Stimulated activated CD4-positive, alpha-beta T cell treated with anti-CD3 and anti-CD28 coated beads, TNF-alpha, amount 100 ng/mL, for 24 hours (primary cell): ENCODE measurements at regions not wholly inside any gene's neighbourhood (a gene's known extent, or its start where the extent isn't known, plus 50 kb on each side); places are given as distances from the start of the nearest gene placed in this dataset.
"Not testable (repeated sequence)": the region's sequence is repeated elsewhere in the genome, so short reads cannot be mapped to it uniquely, and the experiment has no call there.

Source experiments
- DNase-seq, 3 experiments: peaks; one replicate each; pipeline ENCODE4 v3.0.0-alpha.2; 2020; ENCODE audit warnings: low read depth in 3 of 3

DNA sequence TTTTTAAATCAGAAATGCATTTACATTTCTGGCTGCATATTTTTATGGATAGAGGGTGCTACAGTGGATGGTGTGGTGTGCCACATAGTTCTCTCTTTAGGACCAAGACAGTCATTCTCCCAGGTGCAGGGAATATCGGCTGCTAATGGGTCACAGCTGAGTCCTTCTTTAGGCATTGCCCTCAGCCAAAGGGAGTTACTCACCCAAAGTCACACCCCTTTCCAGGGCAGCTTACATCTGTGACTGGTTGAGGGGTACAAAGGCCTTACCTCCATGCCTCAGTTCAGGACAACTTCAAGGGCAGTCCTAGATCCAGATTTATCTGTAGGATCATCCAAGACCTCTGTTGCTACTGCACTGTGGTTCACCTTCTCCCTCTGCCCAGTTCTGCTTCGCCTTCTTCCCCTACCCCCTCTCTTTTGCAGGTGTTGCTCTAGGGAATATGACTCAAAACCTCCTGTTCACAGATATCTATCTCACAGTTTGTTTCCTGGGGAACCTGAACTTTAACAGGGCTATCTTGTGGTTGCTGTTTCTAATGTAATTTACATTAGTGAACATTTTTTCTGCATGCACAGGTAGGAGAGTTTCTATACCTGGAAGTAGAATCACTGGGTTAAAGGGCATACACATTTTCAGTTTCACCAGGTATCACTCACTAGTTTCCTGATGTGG, 413.9 kb downstream of the RPS6KC1 start:
- no peak for DNase-seq

DNA sequence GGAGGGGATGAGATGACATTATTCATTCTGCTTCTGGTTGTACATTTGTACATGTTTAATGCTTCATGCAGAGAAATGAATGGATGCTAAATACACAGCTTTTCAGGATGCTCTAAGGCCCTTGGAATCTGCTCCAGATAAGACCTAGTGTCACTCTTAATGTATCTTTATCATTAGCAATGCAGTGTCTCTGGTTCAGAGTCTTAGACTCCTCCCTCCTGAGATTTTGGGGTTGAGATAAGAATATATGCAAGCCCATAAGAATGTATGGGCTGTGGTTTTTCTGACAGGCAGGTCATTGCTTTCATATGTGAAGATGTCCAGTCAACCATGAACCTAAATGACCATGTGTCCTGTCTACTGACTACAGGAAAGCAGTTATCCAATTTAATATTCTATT, 415.5 kb downstream of the RPS6KC1 start:
- DNase-seq: no peak

DNA sequence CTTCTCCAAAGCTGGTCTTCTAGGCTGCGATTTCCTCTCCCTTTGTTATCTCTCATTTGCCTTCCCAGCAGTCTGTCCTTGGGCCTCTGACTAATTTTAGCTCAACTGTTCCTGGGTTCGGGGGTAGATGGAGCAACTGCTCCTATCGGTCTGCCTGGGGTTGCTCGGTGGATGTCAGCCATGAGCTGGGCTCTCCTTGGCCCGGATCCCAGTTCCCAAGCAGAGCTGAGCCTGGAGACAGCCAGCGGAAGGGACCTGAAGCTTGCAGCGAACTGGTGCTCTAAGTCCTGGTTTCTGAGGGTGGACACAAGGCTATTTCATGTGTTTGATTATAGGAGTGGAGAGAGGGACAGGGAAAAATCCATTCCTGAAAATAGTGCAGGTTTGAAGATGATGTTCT, 423.0 kb downstream of the RPS6KC1 start:
- DNase-seq: no peak

DNA sequence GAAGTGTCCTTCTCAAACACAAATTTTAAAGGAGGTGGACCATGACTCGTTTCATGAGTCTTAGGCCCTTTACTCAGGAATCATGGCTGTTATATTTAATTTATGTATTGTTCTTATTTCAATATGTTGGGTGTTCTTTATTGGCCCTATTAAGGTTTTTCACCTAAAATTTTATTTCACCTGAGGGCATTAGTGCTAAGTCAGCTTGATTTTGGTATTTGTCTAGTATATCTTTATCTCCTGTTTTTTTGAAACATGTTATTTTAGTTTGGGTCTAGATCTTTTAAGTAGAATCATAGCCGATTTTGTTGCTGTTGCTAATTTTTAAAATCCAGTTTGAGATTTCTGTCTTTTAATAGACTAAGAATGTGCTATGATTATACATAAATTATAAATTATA, 430.4 kb downstream of the RPS6KC1 start:
- DNase-seq: no peak

DNA sequence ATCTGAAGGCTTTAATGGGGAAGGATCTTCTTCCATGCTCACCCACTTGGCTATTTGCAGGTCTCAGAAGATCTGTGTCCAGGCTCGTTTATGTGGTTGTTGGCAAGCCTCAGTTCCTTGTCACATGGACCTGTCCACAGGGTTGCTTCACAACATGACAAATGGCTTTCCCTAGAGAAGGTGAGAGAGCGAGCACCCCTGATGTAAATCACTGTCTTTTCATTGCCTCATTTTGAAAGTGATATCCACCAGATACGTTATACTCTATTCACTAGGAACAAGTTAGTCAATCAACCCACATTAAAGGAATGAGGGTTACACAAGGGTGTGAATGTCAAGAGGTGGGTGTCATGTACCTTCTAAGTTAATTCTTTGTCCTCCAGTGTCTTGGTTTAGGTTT, 433.3 kb downstream of the RPS6KC1 start:
- DNase-seq: no peak

DNA sequence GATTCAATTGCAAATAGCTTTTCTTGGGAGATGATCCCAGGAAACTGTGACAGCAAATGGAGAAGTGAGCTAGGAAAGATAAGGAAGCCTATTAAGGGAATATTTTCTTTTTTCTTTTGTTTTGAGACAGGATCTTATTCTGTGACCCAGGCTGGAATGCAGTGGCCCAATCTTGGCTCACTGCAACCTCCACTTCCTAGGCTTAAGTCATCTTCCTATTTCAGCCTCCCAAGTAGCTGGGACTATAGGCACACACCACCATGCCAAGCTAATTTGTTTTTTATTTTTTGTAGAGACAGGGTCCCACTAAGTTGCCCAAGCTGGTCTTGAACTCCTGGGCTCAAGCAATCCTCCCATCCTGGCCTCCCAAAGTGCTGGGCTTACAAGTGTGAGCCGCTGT, 433.7 kb downstream of the RPS6KC1 start:
- no peak for DNase-seq

DNA sequence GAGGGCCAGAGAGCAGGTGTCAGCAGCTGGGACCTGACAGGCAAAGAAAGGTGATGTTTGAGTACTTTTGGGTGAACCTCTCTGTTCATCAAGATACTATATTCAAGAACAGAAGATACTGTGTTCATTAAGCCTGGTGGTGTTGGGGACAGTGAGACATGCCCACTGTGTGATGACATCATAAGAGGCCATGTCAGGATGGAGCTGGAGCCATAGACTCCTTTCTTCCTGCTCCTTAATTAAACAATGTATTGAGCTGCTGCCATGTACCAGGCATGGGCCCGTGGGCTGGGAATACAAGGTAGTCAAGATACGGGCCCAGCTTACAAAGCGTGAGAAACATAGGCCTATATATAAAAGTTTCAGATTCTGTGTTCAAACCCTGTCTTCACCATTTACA, 435.4 kb downstream of the RPS6KC1 start:
- no peak for DNase-seq

DNA sequence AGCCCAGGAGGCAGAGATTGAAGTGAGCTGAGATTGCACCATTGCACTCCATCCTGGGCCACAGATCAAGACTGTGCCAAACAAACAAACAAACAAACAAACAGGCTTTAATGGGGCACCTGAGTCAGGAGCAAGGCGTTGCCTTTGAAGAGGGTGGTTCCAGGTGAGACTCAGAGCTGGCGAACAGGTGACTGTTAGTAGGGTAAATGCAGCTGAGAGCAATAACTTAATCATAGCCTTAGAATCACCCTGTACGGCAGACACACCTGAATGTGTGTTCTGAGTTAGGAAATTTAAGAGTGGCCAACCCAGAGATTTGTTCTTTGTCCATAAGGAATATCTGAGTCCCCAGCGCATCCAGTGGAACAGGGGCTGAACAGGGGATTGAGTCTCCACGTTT, 440.4 kb downstream of the RPS6KC1 start:
- DNase-seq: no peak

DNA sequence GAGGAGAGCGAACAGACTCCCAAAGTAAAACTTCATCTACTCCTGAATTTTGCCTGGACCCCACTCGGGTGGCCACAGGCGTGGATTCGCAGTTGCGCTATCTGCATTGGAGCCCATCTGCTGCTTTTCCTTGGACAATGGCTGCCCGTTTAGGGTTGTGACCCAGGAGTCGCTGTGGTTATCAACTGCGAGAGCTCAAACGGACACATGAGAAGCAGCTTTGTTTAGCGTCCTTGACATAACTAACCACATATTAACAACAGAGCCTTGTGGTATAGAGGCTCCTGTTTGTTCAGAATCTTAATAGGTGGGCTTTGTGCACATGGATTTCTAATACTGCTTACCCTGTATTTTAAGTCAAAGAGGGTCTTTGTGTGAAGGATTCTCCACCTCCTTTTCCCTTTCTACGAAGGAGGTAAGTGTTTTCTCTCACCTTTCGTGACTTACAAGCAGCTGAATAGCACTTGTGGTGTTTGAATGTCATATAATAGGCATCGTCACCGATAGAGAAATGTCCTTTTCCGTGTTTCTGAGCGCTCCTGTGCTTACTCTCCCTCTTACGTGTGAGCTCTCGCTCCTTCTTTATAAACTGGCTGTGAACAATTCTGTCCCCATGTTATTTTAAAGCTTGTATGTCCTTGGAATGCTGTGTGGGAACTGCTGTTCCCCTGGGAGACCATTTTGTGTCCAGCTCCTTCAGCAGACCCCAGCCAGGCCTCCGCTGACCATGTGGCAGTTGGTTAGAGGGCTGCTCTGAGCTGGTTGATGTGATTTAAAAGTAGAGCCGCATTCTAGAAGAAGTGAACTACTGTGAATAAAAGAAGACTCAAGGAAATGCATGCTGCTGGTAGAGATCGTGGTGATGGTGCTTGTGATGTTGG, 441.4 kb downstream of the RPS6KC1 start:
- DNase-seq: no peak

DNA sequence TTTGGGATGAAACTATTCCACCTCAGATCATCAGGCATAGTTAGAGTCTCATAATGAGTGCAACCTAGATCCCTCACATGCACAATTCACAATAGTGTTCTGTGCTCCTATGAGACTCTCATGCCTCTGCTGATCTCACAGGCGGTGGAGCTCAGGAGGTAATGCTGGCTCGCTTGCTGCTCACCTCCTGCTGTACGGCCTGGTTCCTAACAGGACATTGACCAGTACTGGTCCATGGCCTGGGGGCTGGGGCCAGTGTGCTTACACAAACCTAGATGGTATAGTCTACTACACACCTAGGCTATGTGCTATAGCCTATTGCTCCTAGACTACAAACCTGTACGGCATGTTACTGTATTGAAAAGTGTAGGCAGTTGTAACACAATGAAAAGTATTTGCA, 448.4 kb downstream of the RPS6KC1 start:
- no peak for DNase-seq

DNA sequence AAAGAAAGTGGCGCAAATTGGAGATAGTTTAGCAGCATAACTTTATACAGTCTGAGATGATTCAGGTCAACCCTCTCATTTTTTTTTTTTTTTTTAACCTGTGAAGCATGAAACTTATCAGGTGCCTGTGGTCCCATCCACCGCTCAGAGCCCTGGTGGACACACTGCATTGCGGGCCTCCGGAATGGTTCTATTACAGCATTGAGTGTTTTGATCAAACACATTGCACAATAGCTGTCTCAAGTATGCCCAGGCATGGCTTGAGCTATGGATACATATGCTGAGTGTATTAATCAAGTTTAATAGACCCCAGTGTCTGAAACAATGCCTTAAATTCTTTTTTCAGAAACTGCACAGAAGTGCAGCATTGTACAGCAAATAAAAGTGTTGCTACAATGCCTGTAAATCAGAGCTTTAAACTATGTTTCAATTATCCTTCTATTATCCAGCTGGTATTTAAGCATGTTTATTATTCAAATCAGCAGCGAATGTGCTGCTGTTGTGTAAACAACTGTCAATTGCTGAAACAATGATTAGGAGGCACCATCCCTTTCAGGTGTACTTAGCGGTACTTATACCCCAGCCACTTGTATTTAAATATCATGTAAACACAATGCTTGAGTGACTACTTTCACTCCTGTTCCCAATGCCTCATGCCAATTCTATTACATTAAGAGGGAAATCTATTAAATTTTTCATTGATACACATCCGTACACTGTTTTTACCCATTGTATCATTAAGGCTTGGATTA, 456.6 kb downstream of the RPS6KC1 start:
- no peak for DNase-seq

DNA sequence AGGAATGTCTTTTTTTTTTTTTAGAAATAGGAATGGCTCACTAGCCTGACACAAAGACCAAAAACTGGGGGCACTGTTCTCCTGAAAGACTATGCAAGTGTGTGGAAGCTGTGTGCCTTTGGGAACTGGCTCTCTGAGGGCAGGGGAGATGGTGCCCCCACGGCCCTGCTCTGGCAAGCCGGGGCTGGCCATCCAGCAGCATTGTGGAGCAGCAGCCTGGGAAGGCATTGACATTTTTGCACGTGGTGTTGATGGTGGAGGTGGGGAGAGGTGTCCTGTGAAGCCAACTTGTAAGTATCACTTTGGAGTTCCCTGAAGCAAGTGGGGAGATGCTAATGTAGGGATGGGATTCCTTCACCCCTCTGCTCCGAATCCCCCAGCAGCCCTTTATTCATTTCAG, 460.1 kb downstream of the RPS6KC1 start:
- DNase-seq: no peak

DNA sequence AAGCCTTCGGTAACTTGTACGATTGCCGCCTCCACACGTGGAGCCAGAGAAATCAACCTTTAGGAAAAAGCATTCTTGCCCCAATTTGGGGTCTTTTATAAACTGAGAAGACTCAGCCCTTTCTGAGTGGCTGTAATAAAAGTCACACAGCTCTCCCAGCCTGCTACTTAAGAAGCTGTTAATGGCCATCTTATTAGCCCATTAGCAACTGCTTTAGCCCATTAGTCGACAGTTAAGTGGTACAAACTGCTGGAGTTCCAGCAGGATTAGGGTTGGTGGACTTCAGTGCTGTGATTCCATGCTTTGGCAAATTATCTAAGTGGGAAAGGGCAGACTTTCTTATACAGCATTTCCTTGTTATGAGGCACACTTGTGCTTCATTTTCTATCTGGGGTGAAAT, 461.3 kb downstream of the RPS6KC1 start:
- DNase-seq: no peak

DNA sequence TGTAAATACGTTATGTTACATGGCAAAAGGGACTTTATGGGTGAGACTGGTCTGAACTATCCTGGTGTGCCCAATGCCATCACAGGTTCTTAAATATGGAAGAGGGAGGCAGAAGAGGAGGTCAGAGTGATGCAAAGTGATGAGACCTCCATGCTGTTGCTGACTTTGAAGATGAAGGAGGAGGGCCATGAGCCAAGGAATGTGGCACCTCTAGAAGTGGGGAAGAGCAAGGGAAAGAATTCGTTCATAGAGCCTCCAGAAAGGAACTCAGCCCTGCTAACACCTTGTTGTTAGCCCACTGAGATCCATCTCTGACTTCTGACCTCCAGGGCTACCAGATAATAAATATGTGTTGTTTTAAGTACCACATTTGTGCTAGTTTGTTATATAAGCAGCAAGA, 462.0 kb downstream of the RPS6KC1 start:
- DNase-seq: no peak

DNA sequence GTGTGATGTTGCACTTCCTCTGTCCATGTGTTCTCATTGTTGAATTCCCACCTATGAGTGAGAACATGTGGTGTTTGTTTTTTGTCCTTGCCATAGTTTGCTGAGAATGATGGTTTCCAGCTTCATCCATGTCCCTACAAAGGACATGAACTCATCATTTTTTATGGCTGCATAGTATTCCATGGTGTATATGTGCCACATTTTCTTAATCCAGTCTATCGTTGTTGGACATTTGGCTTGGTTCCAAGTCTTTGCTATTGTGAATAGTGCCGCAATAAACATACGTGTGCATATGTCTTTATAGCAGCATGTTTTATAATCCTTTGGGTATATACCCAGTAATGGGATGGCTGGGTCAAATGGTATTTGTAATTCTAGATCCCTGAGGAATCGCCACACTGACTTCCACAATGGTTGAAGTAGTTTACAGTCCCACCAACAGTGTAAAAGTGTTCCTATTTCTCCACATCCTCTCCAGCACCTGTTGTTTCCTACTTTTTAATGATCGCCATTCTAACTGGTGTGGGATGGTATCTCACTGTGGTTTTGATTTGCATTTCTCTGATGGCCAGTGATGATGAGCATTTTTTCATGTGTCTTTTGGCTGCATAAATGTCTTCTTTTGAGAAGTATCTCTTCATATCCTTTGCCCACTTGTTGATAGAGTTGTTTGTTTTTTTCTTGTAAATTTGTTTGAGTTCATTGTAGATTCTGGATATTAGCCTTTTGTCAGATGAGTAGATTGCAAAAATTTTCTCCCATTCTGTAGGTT, 463.6 kb downstream of the RPS6KC1 start:
- DNase-seq: not testable (repeated sequence)

DNA sequence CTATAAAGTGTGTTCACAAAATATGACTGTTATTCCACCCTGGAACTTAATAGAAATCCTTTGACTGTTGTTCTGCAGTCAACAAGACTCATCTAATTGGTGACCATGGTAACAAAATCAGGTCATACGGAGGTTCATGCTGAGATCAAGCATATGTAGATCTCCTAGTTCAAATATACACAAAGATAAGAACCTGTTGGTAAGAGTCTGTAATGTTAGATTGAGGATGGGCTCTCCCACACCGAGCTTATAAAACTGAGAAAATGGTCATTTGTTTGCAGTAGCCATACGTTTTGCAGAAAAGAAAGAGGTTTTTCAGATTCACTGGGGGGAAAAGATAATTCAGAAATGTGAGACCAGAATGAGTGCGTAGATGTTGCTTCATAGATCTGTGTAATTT, 468.1 kb downstream of the RPS6KC1 start:
- DNase-seq: no peak

DNA sequence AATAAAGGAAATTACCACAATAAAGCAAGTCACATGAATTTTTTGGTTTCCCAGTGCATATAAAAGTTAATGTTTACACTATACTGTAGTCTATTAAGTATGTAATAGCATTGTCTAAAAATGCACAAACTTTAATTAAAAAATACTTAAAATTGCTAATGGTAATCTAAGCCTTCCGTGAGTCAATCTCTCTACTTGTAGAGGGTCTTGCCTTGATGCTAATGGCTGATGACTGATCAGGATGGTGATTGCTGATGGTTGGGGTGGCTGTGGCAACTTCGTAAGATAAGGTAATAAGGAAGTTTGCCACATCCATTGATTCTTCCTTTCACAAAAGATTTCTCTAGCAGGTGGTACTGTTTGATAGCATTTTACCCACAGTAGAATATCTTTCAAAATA, 466.6 kb upstream of the PROX1 start:
- no peak for DNase-seq

DNA sequence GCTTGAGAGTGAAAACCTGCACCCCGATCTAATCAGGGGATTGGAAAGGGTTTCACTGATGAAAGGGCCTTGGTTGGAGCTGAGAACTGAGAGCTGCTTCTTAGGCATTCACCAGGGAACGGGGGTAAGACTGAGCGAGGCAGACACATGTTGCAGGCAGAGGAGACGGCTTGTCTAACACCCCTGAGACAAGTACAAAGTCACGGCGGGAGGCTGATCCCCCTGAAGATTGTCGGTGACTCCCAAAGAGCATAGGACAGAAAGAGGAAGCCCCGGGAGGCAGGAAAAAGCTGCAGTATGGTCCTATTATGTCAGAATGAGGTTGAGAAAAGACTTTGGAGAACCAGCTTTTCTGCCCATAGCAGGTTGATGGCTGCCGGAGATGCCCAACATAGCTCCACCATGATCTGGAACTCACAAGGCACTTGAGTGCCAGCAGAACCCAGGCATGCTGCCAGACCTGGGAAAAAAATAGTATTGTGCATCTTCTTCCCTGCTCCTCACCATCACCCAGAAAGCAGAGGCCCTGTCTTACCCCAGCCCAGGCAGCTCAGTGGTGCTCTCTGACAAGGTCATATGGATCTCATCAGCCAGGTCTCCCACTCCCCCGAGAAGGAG, 463.9 kb upstream of the PROX1 start:
- no peak for DNase-seq

DNA sequence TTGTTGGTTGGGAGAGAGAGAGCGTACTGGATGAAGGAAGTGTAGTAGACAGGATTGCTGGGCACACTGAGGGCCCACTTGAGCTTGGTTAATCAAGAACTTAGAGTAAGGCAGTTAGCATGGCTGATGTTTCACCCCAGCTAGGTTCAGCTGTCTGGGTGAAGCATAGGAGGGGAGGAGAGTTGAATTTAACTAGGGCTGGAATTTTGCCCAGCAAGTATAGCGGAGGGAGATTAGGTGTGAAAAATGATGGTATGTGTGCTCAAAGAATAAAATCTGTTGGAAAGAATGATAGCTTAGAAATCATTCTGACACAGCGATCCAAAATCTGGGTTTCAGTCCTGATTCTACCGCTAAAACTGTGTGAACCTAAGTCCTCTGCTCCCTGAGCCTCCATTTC, 461.5 kb upstream of the PROX1 start:
- DNase-seq: no peak

DNA sequence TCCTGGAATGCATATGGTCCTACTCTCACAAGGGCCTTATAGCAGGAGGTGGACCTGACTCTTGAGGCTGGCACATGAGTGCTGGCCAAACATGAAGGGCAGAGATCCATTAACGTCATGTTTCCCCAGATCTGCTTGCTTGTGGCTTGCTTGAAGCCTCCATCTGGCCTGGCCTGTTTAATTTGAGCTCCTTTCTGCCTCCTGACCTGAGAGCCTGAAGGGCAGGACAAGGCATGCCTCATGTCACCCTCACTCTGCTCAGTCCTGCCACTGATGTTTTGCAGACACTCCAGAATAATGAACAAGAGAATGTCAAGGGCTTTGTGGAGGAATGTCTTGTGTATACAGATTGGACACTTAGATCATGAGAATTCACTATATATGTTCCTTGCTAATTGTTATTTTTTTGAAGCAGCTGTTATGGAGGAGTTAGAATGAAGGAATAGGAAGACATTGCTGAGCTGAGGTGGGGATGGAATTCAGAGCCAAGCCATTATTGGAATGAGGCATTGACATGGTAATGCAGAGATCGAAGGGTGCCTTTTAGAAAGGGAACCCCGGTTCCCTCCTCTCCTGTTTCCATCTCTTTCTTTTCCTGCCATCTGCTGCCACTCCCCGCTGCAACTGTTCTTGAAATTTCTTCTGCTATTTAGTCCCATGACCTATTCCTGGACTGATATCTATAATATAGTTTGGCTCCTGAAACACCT, 457.0 kb upstream of the PROX1 start:
- DNase-seq: no peak
